ENCODE measurements at regions not wholly inside any gene's neighbourhood (a gene's known extent, or its start where the extent isn't known, plus 50 kb on each side); places are given as distances from the start of the nearest gene placed in this dataset.

DNA sequence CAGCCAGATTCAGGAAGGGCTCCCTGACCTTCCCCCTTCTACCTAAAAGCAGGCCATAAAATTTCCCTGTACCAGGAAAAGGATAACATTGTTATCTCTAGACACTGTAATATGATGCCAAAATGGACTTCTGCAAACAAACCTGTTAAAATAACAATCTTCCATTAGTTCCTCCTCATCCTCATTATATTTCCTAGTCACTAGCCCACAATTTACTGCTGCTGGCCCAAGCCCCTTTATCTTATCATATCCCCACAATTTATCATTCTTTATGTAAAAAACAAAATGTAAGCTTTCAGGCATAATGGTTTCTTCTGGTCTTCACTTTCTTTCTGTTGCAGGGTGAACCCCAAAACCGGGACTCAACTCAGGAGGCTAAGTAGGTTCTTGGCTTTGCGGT is 1132.1 kb upstream of the CNTN5 start:
- TF ChIP-seq, protein P1, sequence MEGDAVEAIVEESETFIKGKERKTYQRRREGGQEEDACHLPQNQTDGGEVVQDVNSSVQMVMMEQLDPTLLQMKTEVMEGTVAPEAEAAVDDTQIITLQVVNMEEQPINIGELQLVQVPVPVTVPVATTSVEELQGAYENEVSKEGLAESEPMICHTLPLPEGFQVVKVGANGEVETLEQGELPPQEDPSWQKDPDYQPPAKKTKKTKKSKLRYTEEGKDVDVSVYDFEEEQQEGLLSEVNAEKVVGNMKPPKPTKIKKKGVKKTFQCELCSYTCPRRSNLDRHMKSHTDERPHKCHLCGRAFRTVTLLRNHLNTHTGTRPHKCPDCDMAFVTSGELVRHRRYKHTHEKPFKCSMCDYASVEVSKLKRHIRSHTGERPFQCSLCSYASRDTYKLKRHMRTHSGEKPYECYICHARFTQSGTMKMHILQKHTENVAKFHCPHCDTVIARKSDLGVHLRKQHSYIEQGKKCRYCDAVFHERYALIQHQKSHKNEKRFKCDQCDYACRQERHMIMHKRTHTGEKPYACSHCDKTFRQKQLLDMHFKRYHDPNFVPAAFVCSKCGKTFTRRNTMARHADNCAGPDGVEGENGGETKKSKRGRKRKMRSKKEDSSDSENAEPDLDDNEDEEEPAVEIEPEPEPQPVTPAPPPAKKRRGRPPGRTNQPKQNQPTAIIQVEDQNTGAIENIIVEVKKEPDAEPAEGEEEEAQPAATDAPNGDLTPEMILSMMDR (IDR thresholded peaks at IDR 0.05) = no peak
- TF ChIP-seq POLR2A (IDR thresholded peaks at IDR 0.05) = no peak
